Kidney (tissue), 13 donors: ENCODE measurements at regions not wholly inside any gene's neighbourhood (a gene's known extent, or its start where the extent isn't known, plus 50 kb on each side); places are given as distances from the start of the nearest gene placed in this dataset.

ENCODE experiments used
- DNase-seq, 5 donors: peaks; one replicate each; pipeline ENCODE4 v3.0.0-alpha.2; 2013 to 2020
- FAIRE-seq: peaks from 2 replicates; lab custom pipeline; 2012; peaks lifted over from hg19 to GRCh38; lab: Jason Lieb, UNC
- H3K27ac ChIP-seq, 2 donors: one replicate each; pipeline ENCODE4 v1.7.0; 2013; ENCODE audit warnings: low read depth in 2 of 2, low read length in 2 of 2, inconsistent platforms in 1 of 2
- H3K27me3 ChIP-seq: one replicate; pipeline ENCODE4 v1.7.1; 2013; ENCODE audit warnings: low read length, inconsistent platforms; ENCODE audit not compliant: control insufficient read depth, insufficient read depth
- H3K36me3 ChIP-seq, 3 donors: one replicate each; pipeline versions ENCODE4 v1.7.0 to v1.7.1; 2013; ENCODE audit warnings: low read length in 3 of 3, control low read depth in 1 of 3, inconsistent platforms in 1 of 3; ENCODE audit not compliant: insufficient read depth in 3 of 3, control insufficient read depth in 2 of 3
- H3K4me1 ChIP-seq, 3 donors: one replicate each; pipeline versions ENCODE4 v1.7.0 to v1.7.1; 2013; ENCODE audit warnings: low read length in 3 of 3, inconsistent platforms in 1 of 3, low read depth in 1 of 3; ENCODE audit not compliant: control insufficient read depth in 2 of 3, insufficient read depth in 2 of 3
- H3K4me3 ChIP-seq, 3 donors: one replicate each; pipeline versions ENCODE4 v1.7.0 to v1.8.1; 2013; ENCODE audit warnings: low read length in 3 of 3, control low read depth in 1 of 3, inconsistent platforms in 1 of 3
- H3K9ac ChIP-seq, 3 donors: one replicate each; pipeline versions ENCODE4 v1.7.0 to v1.7.1; 2013; ENCODE audit warnings: low read length in 3 of 3, control low read depth in 1 of 3, inconsistent platforms in 1 of 3
- H3K9me3 ChIP-seq, 3 donors: one replicate each; pipeline versions ENCODE4 v1.7.0 to v1.7.1; 2013; ENCODE audit warnings: low read length in 3 of 3, control low read depth in 1 of 3, inconsistent platforms in 1 of 3; ENCODE audit not compliant: control insufficient read depth in 2 of 3, insufficient read depth in 1 of 3
- intact Hi-C: fragments of 100-400 bp; cut with DNase I; formaldehyde crosslinking; loops from one replicate; pipeline ENCODE4 v1.11.1; 2022
- TF ChIP-seq, protein P1 (sequence below): IDR thresholded peaks from 3 replicates; pipeline ENCODE4 v1.5.1; 2012; ENCODE audit warnings: mild to moderate bottlenecking, moderate library complexity, borderline replicate concordance; ENCODE audit not compliant: insufficient read depth; ENCODE audit errors: extremely low read depth
- donor health status: control.
- donor health status: control.
- donor health status: control.
- donor health status: control.
- donor health status: control.
- donor health status: DM: yes; HTN: yes; CAD: no.
- donor health status: Normal renal cell carcinoma (clear cell type).

DNA sequence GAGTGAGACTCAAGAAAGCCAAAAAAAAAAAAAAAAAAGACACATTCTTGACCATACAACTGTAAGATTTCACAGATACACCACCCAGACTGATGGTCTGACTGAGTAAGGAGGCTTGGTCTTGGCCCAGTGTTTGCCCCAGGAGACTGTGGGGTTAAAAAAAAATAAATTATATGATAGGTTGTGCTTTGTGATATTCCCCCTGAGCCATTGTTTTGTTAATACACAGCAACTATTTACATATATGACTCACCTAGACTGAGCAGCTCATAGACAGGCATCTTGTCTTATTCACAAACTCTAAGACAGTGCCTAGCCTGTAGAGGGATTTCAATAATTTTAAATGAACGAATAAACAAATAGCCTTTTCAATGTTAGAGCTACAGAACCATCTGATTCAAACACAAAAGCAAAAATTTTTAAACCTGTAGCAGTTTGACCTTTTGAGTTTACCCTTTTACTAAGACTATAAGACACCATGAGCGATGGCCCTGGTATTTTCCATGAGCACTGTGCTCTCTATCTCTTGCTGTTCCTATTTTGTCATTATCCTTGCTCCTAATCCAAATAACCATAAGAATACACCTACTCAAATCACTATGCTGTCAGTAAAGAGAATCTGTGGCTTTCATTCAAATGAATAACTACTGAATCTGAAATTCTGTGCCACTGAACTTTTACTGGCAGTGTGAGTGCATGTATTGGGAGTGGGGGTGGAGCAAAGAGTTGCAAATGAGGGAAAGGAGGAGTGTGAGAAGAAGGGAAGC, 199.4 kb upstream of the PTBP2 start:
- Histone ChIP-seq H3K4me3 (no peak overlapping the region), H3K9ac (no peak overlapping the region), H3K27ac (no peak overlapping the region), H3K9me3 (no peaks in the 10 kb centered on the region), H3K36me3 (no peaks in the 10 kb centered on the region), H3K4me1 (peaks cover 0 to 5% (median 3%) of the 10 kb centered on the region in 3 donors), H3K27me3 (no peaks in the 10 kb centered on the region)
- DNase-seq (no peak), FAIRE-seq (no peak)
- intact Hi-C loops, result no loop called here
- TF ChIP-seq, protein P1, sequence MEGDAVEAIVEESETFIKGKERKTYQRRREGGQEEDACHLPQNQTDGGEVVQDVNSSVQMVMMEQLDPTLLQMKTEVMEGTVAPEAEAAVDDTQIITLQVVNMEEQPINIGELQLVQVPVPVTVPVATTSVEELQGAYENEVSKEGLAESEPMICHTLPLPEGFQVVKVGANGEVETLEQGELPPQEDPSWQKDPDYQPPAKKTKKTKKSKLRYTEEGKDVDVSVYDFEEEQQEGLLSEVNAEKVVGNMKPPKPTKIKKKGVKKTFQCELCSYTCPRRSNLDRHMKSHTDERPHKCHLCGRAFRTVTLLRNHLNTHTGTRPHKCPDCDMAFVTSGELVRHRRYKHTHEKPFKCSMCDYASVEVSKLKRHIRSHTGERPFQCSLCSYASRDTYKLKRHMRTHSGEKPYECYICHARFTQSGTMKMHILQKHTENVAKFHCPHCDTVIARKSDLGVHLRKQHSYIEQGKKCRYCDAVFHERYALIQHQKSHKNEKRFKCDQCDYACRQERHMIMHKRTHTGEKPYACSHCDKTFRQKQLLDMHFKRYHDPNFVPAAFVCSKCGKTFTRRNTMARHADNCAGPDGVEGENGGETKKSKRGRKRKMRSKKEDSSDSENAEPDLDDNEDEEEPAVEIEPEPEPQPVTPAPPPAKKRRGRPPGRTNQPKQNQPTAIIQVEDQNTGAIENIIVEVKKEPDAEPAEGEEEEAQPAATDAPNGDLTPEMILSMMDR, result no peak

DNA sequence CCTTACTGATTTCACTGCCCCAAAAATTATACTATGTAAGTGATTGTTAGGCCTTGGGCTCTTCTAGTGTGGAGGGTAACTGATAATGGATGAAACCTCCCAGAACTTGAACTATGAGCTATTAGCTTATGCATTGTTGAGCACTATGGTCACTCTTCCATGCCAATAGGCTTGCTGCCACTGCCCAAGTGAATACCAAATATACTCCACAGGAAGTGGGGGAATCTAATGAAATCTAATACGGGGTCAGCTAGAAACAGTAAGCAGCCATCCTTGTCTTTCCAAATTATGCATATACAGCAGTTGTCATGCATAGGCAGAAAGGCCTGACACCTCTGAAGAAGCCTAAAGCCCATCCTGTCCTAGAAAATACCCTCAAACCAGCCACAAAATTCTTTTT, 198.7 kb upstream of the PTBP2 start:
- no peak for FAIRE-seq
- no peak overlapping the region for H3K27ac ChIP-seq
- TF ChIP-seq, protein P1, result no peak

DNA sequence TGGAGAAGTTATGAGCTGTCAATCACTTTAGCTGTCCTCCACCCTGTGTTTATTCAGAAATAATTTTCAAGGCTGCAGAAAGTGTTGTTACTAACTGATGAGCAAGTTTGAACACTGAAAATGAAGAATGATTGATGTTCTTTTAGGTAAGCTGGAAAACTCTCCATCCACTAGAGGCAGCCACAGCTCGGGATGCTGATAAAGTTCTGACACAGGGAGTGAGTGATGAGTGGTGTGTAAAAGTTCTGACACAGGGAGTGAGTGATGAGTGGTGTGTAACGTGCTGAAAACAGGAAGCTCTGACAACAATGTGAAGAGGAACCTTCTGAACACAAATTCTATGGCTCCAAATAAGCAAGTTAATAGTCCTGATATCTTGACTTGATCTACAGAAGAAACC, 197.5 kb upstream of the PTBP2 start:
- H3K4me1 ChIP-seq, result peaks cover 0 to 5% (median 3%) of the 10 kb centered on the region in 3 donors
- TF ChIP-seq, protein P1, result no peak
- intact Hi-C loops, result no loop called here
- no peak overlapping the region for H3K9ac ChIP-seq
- peaks cover 0 to 4% (median 0%) of the 10 kb centered on the region in 3 donors for H3K9me3 ChIP-seq
- no peak overlapping the region for H3K27ac ChIP-seq
- FAIRE-seq (no peak), DNase-seq (peak in 1 of 5 donors; percentile 18)
- H3K36me3 ChIP-seq, result no peaks in the 10 kb centered on the region
- H3K27me3 ChIP-seq, result no peaks in the 10 kb centered on the region
- no peak overlapping the region for H3K4me3 ChIP-seq

More for the DNA sequence above, 198.7 kb upstream of the PTBP2 start:
- peak in 2 of 5 donors; percentile 43 for DNase-seq
- H3K4me1 ChIP-seq, result peaks cover 0 to 5% (median 3%) of the 10 kb centered on the region in 3 donors
- H3K27me3 ChIP-seq, result no peaks in the 10 kb centered on the region
- no peak overlapping the region for H3K4me3 ChIP-seq
- H3K36me3 ChIP-seq, result no peaks in the 10 kb centered on the region
- intact Hi-C loops, result no loop called here
- H3K9me3 ChIP-seq, result no peaks in the 10 kb centered on the region
- no peak overlapping the region for H3K9ac ChIP-seq
